AG09319 (cell line): ENCODE measurements at regions not wholly inside any gene's neighbourhood (a gene's known extent, or its start where the extent isn't known, plus 50 kb on each side); places are given as distances from the start of the nearest gene placed in this dataset.

Experiments used
- DNase-seq: peaks from one replicate; pipeline ENCODE4 v3.0.0-alpha.2; 2010; ENCODE audit warnings: low read depth; ENCODE audit errors: extremely low read depth
- TF ChIP-seq, protein P1 (sequence below): IDR thresholded peaks from 2 replicates; pipeline ENCODE4 v1.5.1; 2011; ENCODE audit warnings: low read depth, mild to moderate bottlenecking, inconsistent platforms, low read length, moderate library complexity

DNA sequence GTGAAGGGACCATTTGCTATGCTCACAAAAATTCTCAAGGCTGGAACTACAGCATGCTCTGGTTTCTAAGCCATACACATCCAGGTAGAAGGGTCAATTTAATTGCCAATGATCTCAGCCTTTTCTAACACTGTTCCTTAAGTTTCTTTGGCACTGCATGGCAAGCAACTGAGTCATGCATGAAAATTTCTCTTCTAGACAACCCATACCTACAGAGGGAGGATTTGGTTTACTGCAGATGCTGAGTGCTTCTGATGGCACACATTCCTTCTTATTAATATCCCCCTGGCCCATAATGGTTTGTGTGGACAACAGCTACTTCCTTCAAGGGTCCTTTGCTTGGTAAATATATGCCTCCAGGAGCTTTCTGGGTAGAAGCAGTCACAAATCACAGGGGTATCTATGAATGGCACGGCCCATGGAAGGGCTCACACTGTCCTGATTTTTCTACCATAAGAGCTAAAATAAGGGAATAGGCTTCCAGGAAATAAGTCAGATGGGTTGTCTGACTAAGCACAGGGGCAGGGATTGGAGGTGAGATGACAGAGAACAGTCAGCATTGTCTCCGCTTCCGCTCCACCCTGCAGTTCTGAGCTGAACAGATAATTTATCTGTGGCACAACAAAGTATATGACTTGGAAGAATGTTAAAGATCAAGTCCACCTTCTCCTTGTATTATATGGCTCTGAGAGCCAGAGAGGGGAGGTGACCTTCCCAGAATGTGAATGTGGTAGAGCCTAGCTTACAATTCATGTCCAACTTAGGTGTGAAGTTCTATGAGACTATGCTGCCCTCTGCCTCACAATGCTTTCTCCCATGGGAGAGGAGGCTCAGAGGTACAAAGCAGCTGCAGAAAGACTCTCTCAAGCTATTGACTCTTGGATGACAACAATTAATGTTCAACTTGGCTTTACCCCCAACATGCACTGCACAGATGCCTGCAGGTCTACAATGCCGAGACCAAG is 199.2 kb upstream of the TNP1 start:
- TF ChIP-seq, protein P1, sequence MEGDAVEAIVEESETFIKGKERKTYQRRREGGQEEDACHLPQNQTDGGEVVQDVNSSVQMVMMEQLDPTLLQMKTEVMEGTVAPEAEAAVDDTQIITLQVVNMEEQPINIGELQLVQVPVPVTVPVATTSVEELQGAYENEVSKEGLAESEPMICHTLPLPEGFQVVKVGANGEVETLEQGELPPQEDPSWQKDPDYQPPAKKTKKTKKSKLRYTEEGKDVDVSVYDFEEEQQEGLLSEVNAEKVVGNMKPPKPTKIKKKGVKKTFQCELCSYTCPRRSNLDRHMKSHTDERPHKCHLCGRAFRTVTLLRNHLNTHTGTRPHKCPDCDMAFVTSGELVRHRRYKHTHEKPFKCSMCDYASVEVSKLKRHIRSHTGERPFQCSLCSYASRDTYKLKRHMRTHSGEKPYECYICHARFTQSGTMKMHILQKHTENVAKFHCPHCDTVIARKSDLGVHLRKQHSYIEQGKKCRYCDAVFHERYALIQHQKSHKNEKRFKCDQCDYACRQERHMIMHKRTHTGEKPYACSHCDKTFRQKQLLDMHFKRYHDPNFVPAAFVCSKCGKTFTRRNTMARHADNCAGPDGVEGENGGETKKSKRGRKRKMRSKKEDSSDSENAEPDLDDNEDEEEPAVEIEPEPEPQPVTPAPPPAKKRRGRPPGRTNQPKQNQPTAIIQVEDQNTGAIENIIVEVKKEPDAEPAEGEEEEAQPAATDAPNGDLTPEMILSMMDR, result no peak
- no peak for DNase-seq

DNA sequence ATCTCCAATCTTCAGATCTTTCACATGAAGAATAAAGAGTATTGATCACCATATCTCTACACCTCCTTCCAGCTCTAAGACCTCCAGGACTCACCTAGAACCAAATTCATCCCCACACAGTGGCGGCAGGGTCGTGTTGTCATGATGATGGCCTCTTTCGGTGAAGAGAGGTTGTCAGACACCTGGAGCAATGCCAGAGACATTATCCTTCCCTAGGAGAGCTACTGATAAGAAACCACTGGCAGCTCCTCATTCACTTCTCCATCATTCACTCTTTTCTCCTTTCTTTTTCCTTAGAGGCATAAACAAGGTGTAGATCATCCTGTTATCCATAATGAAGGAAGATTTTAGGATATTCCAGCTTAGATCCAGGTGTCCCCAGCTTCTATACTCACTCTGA is 197.9 kb upstream of the TNP1 start:
- TF ChIP-seq, protein P1, result no peak
- no peak for DNase-seq

DNA sequence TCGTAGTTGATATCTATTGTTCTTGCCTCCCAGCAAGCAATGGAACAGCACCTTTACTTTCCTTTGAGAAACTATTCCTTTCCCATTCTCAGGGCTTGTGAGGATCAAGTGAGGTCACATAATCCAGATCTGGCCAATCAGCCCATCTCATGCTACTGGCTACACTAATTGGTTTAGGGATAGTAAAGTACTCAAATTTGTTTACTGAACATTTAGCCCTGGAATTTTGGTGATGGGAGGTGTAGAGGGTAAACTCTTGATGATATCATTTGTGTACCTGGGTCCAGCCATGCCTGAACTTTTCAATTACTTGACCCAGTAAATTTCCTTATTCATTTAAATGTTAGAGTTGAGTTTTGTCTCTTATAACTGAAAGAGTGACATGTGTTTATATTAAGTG is 195.8 kb upstream of the TNP1 start:
- TF ChIP-seq, protein P1, result no peak
- DNase-seq, result no peak

DNA sequence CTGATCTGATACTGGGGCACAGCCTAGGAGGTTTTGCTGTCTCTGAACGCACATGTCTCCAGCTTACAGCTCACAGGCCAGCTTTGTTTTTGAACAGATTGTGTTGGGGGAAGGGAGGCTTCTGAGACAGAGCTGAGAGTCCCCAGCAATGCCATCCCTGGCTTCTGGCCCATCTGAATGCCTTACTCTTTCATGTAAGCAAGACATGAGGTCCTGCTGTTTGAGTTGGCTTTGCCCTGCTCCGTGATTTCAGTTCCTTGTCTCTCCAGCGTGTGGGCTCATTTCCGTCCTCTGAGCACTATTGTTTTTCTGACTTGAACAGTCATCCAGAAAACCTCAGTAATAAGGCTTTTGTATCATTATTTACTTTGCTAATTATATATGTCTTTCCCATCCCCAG is 194.9 kb upstream of the TNP1 start:
- DNase-seq, result no peak

DNA sequence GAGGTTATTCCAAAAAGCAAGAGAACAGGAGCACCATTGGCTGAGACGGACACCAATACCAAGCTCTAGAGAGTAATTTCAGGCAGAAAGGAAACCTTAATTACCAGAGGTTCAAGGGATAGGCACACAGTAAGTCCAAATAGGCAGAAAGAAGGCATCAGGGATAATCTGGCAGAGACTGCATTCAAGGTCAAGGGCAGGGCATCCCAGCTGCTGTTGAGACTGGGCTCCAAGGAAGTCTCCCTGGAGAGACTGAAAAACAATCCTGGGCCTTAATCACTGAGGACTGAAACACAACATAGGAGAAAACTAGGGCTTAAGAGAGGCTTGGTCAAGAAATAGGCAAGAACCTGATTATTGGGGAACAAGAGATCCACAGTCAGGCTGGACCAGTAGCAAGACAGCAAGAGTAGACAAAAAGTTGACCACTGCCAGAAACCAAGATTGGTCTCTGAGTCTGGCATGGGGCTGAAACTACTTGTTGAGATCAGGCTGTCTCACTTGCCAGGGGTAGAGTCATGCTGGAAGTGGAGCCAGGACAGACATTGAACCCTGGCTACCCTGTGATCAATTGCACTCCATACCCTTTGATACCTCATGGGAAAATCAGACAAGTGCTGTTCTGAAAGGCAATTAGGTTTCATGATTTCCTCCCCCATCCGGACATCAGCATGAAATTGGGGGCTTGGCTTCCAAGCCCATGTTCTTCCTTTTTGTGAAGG is 193.2 kb upstream of the TNP1 start:
- no peak for DNase-seq
- TF ChIP-seq, protein P1, result no peak

More for the DNA sequence above, 194.9 kb upstream of the TNP1 start:
- TF ChIP-seq, protein P1, result no peak

DNA sequence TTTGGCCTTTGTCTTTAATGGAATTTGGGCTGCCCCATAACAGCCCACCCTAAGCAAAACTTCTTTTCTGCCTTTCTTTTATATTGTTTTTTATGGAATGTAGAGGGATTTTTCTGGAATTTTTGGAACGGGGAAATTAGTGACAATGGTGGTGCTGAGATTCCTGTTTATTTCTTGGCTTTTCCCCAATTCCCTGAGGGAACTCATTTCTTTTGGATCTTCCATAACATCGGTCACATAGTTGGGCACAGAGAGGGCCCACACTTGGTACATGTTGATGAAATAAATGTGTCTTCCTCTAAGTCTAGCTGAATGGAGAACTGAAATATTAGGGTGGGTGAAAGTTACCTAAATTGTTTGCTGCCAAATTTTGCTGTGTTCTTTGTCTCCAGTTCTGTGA is 191.6 kb upstream of the TNP1 start:
- TF ChIP-seq, protein P1, result no peak
- DNase-seq, result no peak

DNA sequence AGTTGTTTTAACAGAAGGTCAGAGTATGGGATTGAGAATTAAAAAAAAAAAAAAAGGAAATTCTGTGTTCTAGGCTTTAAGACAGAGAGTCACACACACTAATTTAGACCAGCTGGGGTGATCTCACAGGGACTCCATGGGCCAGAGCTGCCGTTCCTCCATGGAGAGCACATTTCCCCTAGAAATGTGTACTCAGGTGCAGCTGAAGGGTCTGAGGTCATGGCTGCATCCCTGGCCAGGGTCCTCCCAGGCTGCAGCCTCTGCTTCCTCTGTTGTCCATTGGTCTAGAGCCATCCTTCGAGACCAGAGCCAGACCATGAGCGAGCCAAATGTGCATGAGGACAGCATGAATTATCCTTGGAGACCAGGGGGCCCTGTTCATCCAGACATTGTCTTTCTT is 190.1 kb upstream of the TNP1 start:
- TF ChIP-seq, protein P1, result no peak
- no peak for DNase-seq
